Effector CD8-positive, alpha-beta T cell (primary cell): ENCODE measurements at regions not wholly inside any gene's neighbourhood (a gene's known extent, or its start where the extent isn't known, plus 50 kb on each side); places are given as distances from the start of the nearest gene placed in this dataset.

Experiments used
- DNase-seq: peaks from one replicate; lab custom pipeline; 2025; lab: John Stamatoyannopoulos, UW

GRCh38 chr13:103282571-103283450 is 216.6 kb upstream of the SLC10A2 start:
- no peak for DNase-seq

- DNase-seq = no peak
Measured at GRCh38 chr13:103277959-103278694, 211.9 kb upstream of the SLC10A2 start.

- no peak for DNase-seq
Measured at GRCh38 chr13:103276775-103277498, 210.7 kb upstream of the SLC10A2 start.

- DNase-seq = no peak
Measured at GRCh38 chr13:103275722-103276121, 209.5 kb upstream of the SLC10A2 start.

- no peak for DNase-seq
Measured at GRCh38 chr13:103275081-103275480, 208.9 kb upstream of the SLC10A2 start.

GRCh38 chr13:103273825-103274224 is 207.6 kb upstream of the SLC10A2 start:
- DNase-seq = no peak

- no peak for DNase-seq
Measured at GRCh38 chr13:103272770-103273169, 206.6 kb upstream of the SLC10A2 start.

- DNase-seq = no peak
Measured at GRCh38 chr13:103263448-103263847, 197.2 kb upstream of the SLC10A2 start.

GRCh38 chr13:103255587-103256301 is 189.5 kb upstream of the SLC10A2 start:
- no peak for DNase-seq

- DNase-seq = no peak
Measured at GRCh38 chr13:103250071-103250470, 183.9 kb upstream of the SLC10A2 start.

- DNase-seq = no peak
Measured at GRCh38 chr13:103246581-103247200, 180.5 kb upstream of the SLC10A2 start.

GRCh38 chr13:103243495-103243894 is 177.3 kb upstream of the SLC10A2 start:
- no peak for DNase-seq

GRCh38 chr13:103238441-103238840 is 172.2 kb upstream of the SLC10A2 start:
- DNase-seq = no peak

GRCh38 chr13:103236213-103236612 is 170.0 kb upstream of the SLC10A2 start:
- no peak for DNase-seq

GRCh38 chr13:103229674-103230073 is 163.5 kb upstream of the SLC10A2 start:
- DNase-seq = no peak

GRCh38 chr13:103224804-103225203 is 158.6 kb upstream of the SLC10A2 start:
- no peak for DNase-seq

GRCh38 chr13:103222683-103223082 is 156.5 kb upstream of the SLC10A2 start:
- no peak for DNase-seq

- DNase-seq = no peak
Measured at GRCh38 chr13:103218253-103218652, 152.0 kb upstream of the SLC10A2 start.

- no peak for DNase-seq
Measured at GRCh38 chr13:103213152-103213551, 146.9 kb upstream of the SLC10A2 start.

GRCh38 chr13:103210348-103210747 is 144.1 kb upstream of the SLC10A2 start:
- DNase-seq = no peak

- no peak for DNase-seq
Measured at GRCh38 chr13:103203735-103204330, 137.6 kb upstream of the SLC10A2 start.
